Astrocyte (in vitro differentiated cells and primary cell): ENCODE measurements at regions not wholly inside any gene's neighbourhood (a gene's known extent, or its start where the extent isn't known, plus 50 kb on each side); places are given as distances from the start of the nearest gene placed in this dataset.

ENCODE experiments used
- DNase-seq: peaks from one replicate; pipeline ENCODE4 v3.0.0-alpha.2; 2010; ENCODE audit warnings: low read depth
- FAIRE-seq: peaks from 2 replicates; lab custom pipeline; 2011; peaks lifted over from hg19 to GRCh38; lab: Jason Lieb, UNC
- H2AFZ ChIP-seq: 2 replicates; pipeline ENCODE4 v1.6.0; 2012; ENCODE audit warnings: low read depth, low read length, inconsistent platforms
- H3K27ac ChIP-seq: 2 replicates; pipeline ENCODE4 v1.5.1; 2011; ENCODE audit warnings: low read depth, low read length, inconsistent platforms
- H3K27me3 ChIP-seq: 2 replicates; pipeline ENCODE4 v1.6.0; 2011; ENCODE audit warnings: low read length, inconsistent platforms; ENCODE audit not compliant: insufficient read depth
- H3K36me3 ChIP-seq: 2 replicates; pipeline ENCODE4 v1.5.1; 2011; ENCODE audit warnings: low read length, inconsistent platforms; ENCODE audit not compliant: insufficient read depth
- H3K4me1 ChIP-seq: 2 replicates; pipeline ENCODE4 v1.5.1; 2011; ENCODE audit warnings: low read length, inconsistent platforms; ENCODE audit not compliant: insufficient read depth
- H3K4me2 ChIP-seq: 2 replicates; pipeline ENCODE4 v1.6.0; 2012; ENCODE audit warnings: low read length, inconsistent platforms
- H3K4me3 ChIP-seq: 2 replicates; pipeline ENCODE4 v1.5.1; 2011; ENCODE audit warnings: low read depth, mild to moderate bottlenecking, low read length, inconsistent platforms; ENCODE audit not compliant: insufficient read depth
- H3K79me2 ChIP-seq: 2 replicates; pipeline ENCODE4 v1.6.0; 2012; ENCODE audit warnings: mild to moderate bottlenecking, low read length, inconsistent platforms; ENCODE audit not compliant: insufficient read depth
- H3K9ac ChIP-seq: 2 replicates; pipeline ENCODE4 v1.6.0; 2012; ENCODE audit warnings: mild to moderate bottlenecking, low read length, inconsistent platforms
- H3K9me3 ChIP-seq: 2 replicates; pipeline ENCODE4 v1.5.1; 2012; ENCODE audit warnings: low read depth, mild to moderate bottlenecking, low read length, inconsistent platforms; ENCODE audit not compliant: insufficient read depth
- H4K20me1 ChIP-seq: 2 replicates; pipeline ENCODE4 v1.6.0; 2012; ENCODE audit warnings: low read length, inconsistent platforms; ENCODE audit not compliant: insufficient read depth
- H3K27ac Mint-ChIP-seq: one replicate; pipeline ENCODE4 v1.8.0; 2021; ENCODE audit warnings: mild to moderate bottlenecking, mixed read lengths; ENCODE audit not compliant: unreplicated experiment
- H3K27me3 Mint-ChIP-seq: one replicate; pipeline ENCODE4 v1.8.0; 2021; ENCODE audit warnings: low read depth, mixed read lengths; ENCODE audit not compliant: unreplicated experiment
- H3K36me3 Mint-ChIP-seq: one replicate; pipeline ENCODE4 v1.8.0; 2021; ENCODE audit warnings: low read depth, mixed read lengths; ENCODE audit not compliant: unreplicated experiment
- H3K4me1 Mint-ChIP-seq: one replicate; pipeline ENCODE4 v1.8.0; 2021; ENCODE audit warnings: low read depth, mixed read lengths; ENCODE audit not compliant: unreplicated experiment
- H3K4me3 Mint-ChIP-seq: one replicate; pipeline ENCODE4 v1.8.0; 2021; ENCODE audit warnings: mild to moderate bottlenecking, moderate library complexity, mixed read lengths; ENCODE audit not compliant: unreplicated experiment
- H3K9me3 Mint-ChIP-seq: one replicate; pipeline ENCODE4 v1.8.0; 2021; ENCODE audit warnings: mild to moderate bottlenecking, mixed read lengths; ENCODE audit not compliant: unreplicated experiment
- EZH2 ChIP-seq: IDR thresholded peaks from 2 replicates; pipeline ENCODE4 v1.6.1; 2012; ENCODE audit warnings: mild to moderate bottlenecking, low read length, inconsistent platforms; ENCODE audit not compliant: insufficient read depth
- TF ChIP-seq, protein P1 (sequence below): IDR thresholded peaks from 2 replicates; pipeline ENCODE4 v1.5.1; 2011; ENCODE audit warnings: low read depth, mild to moderate bottlenecking, inconsistent platforms, low read length, moderate library complexity; ENCODE audit not compliant: insufficient read depth

GRCh38 chr13:44287958-44288357 lies 85.7 kb upstream of the SERP2 start:
- Mint-ChIP-seq H3K9me3 (peaks cover 11% of the 10 kb centered on the region), H3K4me3 (no peak overlapping the region), H3K4me1 (no peaks in the 10 kb centered on the region), H3K36me3 (no peaks in the 10 kb centered on the region), H3K27ac (no peak overlapping the region), H3K27me3 (peaks cover 17% of the 10 kb centered on the region)
- no peak for FAIRE-seq
- H3K27me3 ChIP-seq = peaks cover 2% of the 10 kb centered on the region
- H3K79me2 ChIP-seq = no peaks in the 10 kb centered on the region
- no peaks in the 10 kb centered on the region for H3K4me1 ChIP-seq
- no peaks in the 10 kb centered on the region for H4K20me1 ChIP-seq
- no peak overlapping the region for H3K27ac ChIP-seq
- TF ChIP-seq EZH2 = no peak
- TF ChIP-seq, protein P1, sequence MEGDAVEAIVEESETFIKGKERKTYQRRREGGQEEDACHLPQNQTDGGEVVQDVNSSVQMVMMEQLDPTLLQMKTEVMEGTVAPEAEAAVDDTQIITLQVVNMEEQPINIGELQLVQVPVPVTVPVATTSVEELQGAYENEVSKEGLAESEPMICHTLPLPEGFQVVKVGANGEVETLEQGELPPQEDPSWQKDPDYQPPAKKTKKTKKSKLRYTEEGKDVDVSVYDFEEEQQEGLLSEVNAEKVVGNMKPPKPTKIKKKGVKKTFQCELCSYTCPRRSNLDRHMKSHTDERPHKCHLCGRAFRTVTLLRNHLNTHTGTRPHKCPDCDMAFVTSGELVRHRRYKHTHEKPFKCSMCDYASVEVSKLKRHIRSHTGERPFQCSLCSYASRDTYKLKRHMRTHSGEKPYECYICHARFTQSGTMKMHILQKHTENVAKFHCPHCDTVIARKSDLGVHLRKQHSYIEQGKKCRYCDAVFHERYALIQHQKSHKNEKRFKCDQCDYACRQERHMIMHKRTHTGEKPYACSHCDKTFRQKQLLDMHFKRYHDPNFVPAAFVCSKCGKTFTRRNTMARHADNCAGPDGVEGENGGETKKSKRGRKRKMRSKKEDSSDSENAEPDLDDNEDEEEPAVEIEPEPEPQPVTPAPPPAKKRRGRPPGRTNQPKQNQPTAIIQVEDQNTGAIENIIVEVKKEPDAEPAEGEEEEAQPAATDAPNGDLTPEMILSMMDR = no peak
- H3K9me3 ChIP-seq = no peaks in the 10 kb centered on the region
- H3K36me3 ChIP-seq = no peaks in the 10 kb centered on the region
- no peak overlapping the region for H3K4me2 ChIP-seq
- H3K4me3 ChIP-seq = no peak overlapping the region
- DNase-seq = no peak
- no peak overlapping the region for H2AFZ ChIP-seq
- H3K9ac ChIP-seq = no peak overlapping the region

- no peak overlapping the region for H3K4me3 ChIP-seq
- no peak overlapping the region for H2AFZ ChIP-seq
- Mint-ChIP-seq H3K4me1 (peaks cover 10% of the 10 kb centered on the region), H3K27me3 (peaks cover 16% of the 10 kb centered on the region), H3K9me3 (peaks cover 13% of the 10 kb centered on the region), H3K4me3 (no peak overlapping the region), H3K27ac (no peak overlapping the region), H3K36me3 (no peaks in the 10 kb centered on the region)
- H3K36me3 ChIP-seq = no peaks in the 10 kb centered on the region
- FAIRE-seq (no peak), DNase-seq (no peak)
- H3K79me2 ChIP-seq = no peaks in the 10 kb centered on the region
- H3K9ac ChIP-seq = no peak overlapping the region
- no peaks in the 10 kb centered on the region for H3K9me3 ChIP-seq
- peaks cover 8% of the 10 kb centered on the region for H3K4me1 ChIP-seq
- TF ChIP-seq, protein P1 = no peak
- no peak for TF ChIP-seq EZH2
- no peaks in the 10 kb centered on the region for H4K20me1 ChIP-seq
- H3K4me2 ChIP-seq = no peak overlapping the region
- no peak overlapping the region for H3K27ac ChIP-seq
- peaks cover 2% of the 10 kb centered on the region for H3K27me3 ChIP-seq
Measured at GRCh38 chr13:44292545-44292944, 81.1 kb upstream of the SERP2 start.

- Histone ChIP-seq H3K36me3 (no peaks in the 10 kb centered on the region), H3K9me3 (no peaks in the 10 kb centered on the region), H3K4me2 (peak overlapping the region; percentile 10), H2AFZ (no peak overlapping the region), H3K79me2 (no peaks in the 10 kb centered on the region), H3K27me3 (peaks cover 2% of the 10 kb centered on the region), H4K20me1 (no peaks in the 10 kb centered on the region), H3K4me3 (no peak overlapping the region), H3K4me1 (peaks cover 8% of the 10 kb centered on the region), H3K27ac (no peak overlapping the region), H3K9ac (no peak overlapping the region)
- H3K9me3 Mint-ChIP-seq = peaks cover 13% of the 10 kb centered on the region
- peaks cover 12% of the 10 kb centered on the region for H3K27me3 Mint-ChIP-seq
- H3K4me3 Mint-ChIP-seq = no peak overlapping the region
- FAIRE-seq (no peak), DNase-seq (no peak)
- TF ChIP-seq, protein P1 = no peak
- TF ChIP-seq EZH2 = no peak
- peaks cover 10% of the 10 kb centered on the region for H3K4me1 Mint-ChIP-seq
- H3K27ac Mint-ChIP-seq = no peak overlapping the region
- H3K36me3 Mint-ChIP-seq = no peaks in the 10 kb centered on the region
Measured at GRCh38 chr13:44293374-44293773, 80.2 kb upstream of the SERP2 start.
